NCI-H1092 (cell line): ENCODE measurements at regions not wholly inside any gene's neighbourhood (a gene's known extent, or its start where the extent isn't known, plus 50 kb on each side); places are given as distances from the start of the nearest gene placed in this dataset.
"Not testable (repeated sequence)": the region's sequence is repeated elsewhere in the genome, so short reads cannot be mapped to it uniquely, and the experiment has no call there.

Experiments
- DNase-seq: peaks from one replicate; lab custom pipeline; 2025; lab: John Stamatoyannopoulos, UW

DNA sequence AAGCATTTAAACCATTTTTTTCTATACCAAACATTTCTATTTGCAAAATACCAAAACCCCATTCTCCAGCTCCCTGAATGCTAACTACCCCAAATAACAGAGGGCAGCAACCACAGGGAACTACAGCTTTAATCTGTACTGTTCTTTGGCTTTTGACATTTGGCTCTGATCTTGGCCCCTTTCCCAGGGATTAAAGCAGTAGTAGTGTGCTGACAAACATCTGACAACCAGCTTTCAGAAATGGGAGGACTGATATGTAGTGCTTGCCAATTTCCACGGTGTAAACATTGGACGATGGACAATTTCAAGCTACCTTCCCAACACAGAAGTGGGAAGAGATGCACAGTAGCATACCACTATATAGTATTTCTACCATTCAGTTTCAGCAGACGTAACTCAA, 88.4 kb upstream of the TEAD1 start:
- peak; percentile 39 for DNase-seq

DNA sequence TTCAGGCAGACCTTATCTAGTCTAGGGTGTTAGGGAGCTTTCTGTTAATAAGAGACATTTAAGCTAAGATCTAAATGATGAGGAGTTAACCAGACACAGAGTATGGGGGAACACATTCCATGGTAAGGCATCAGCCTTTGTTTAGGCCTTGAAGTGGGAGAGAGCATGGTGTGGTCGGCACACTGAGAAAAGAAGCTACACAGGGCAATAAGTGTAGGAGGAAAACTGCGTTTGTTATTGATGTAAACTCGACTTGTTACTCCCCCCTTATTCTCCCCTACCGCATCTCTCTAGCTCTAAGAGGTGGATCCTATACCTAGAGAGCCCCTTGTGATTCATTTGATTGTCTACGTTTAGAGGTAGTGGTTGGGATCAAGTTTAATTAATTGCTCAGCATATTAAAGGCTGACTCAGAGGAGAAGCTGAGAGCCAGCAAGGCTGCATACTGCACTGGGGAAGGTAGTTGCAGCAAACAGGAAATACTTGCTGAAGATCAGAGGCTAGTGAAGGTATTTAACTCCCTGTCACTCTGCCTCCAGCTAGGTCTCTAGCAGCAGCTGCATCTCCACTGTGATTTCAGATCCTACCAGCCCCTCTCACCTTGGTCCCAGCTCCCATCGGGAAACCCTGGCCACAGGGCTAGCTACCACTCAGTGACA, 86.8 kb upstream of the TEAD1 start:
- no peak for DNase-seq

GRCh38 chr11:12591706-12592105, 82.5 kb upstream of the TEAD1 start:
- DNase-seq, result no peak

- DNase-seq, result no peak
These were observed 81.9 kb upstream of the TEAD1 start for GRCh38 chr11:12592283-12592682.

GRCh38 chr11:12595089-12595847, 79.0 kb upstream of the TEAD1 start:
- not testable (repeated sequence) for DNase-seq

DNA sequence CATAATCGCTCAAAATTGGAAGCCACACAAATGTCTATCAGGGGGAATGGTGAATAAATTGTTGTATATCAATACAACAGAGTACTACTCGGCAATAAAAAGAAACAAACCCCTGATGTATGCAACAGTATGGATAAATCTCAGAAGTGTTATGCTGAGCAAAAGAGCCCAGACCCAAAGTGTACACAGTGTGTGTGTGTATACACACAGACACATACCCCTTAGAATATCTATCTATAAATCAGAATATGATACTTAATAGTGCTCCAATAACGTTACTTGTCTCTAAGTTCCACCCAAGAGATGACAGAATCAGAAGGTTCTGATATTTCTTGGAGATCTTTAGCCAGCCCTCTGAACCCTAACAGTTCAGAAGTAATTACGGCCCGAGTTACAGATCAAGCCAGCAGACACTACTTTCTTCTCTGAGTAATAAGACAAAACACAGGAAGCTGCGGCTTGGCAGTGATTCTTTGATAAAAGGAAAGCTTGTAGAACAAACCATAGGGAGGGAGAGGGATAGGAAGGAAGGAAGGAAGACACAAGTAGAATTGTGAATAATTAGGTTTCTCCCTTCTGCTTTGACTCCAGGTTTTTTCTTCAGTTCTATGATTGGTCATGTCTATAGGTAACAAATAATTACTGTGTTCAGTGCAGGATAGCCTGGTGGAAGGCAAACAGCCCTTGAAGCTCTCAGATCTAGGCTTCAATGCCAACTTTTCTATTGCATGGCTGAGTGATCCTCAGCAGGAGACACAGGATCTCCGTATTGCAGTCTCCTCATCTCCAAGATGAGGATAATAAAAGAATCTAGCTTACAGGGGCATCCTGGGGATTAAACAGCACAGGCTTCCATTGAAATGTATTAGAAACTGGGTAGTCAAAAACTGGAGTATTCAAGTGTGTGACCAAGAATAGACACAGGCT, 75.6 kb upstream of the TEAD1 start:
- peak; percentile 22 for DNase-seq

- peak; percentile 33 for DNase-seq
These were observed 74.6 kb upstream of the TEAD1 start for GRCh38 chr11:12599408-12600143.

GRCh38 chr11:12600829-12601228, 73.4 kb upstream of the TEAD1 start:
- DNase-seq, result no peak

- no peak for DNase-seq
These were observed 71.8 kb upstream of the TEAD1 start for GRCh38 chr11:12602421-12602820.

DNA sequence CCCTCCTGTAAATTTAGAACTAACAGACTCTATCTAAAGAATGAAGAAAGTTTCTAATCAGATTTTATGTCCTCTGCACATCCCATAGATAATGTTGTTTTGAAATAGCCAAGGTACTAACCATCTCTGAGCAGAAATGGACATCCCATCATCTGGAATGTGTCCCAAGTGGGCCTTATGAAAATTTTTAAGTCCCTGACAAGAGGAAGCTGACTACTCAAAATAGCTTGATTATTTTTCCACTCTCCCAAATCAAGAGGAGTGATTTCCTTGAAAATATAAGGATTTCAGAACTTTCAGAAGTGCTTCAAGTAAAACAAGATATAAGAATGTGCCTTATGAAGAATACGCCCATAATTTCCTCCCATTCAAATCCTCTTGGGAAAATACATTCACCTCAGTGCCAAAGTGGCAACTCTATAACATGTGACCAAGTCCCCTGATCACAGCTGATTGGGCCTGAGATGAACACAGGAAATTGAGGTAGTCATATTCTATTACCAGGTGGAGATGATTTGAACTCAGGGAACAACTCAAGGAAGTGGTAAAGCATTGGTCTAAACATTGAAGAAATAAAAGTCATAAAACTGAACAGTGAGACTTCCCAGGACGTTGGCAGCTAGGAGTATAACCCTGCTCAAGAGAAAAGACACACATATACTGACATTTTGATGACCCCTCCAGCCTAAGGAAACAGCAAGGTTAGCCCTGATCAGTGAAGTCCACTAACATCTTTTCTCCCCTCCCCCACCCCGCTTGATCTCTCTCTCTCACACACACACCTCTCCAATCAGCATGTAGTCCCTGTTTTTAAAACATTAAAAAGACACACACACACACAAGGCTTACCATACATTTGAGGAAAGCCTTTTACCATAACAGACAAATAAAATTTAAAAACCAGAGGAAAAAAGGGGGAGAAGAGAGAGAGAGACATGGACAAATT, 70.8 kb upstream of the TEAD1 start:
- no peak for DNase-seq

- DNase-seq, result no peak
These were observed 69.6 kb upstream of the TEAD1 start for GRCh38 chr11:12604557-12605153.

- DNase-seq, result no peak
These were observed 67.6 kb upstream of the TEAD1 start for GRCh38 chr11:12606597-12606996.

GRCh38 chr11:12608678-12609077, 65.5 kb upstream of the TEAD1 start:
- DNase-seq, result not testable (repeated sequence)

- DNase-seq, result no peak
These were observed 62.9 kb upstream of the TEAD1 start for GRCh38 chr11:12611352-12611751.

DNA sequence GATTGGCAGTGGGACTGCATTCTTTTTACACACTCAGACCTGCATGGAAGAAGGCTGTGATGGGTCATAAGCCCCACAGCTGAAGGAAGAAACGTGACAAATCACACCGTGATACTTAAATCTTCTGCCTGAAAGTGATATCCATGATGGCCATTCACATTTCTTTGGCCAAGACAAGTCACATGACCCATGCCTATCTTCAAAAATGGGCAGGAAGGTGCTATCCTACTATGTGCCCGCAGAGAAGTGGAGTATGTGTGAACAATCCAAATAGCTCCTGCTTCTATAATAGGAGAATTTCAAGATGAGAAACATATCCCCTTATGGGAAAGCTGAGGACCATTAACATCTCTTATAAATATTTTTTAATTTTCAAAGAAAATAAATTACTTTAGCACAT, 56.6 kb upstream of the TEAD1 start:
- DNase-seq, result no peak

DNA sequence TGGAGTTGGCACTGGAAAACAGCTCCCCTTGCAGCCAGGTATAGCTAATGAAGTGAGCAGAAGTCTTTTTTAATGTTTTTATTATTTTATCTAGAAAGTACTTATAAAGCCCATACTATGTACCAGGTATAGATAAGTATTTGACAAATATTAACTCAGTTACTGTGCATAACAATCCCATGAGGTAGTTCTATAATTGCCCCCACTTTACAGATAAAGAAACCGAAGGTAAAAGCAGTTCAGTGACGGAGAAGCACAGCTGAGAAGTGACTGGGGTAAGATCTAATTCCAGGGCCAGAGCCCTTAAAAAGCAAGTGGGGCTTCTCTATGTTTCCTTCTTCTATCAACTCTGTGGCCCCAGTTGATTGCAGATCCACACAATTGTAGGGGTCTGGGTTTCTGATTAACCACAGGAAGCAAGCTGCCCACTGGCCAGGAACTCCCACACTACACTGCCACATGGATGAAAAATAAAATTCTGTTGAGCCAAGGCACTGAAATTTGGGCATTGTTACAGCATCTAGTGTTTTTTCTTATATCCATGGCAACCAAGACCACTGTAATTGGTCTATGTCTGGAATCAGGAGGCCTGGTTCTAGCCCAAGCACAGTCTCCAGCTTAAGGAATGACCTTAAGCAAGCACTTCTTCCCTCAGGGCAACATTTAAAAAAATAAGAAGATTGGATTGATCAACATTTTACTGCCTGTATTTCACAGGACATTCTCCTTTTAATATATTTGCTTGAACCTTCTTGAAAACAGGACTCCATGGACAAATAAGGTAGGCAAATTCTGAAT, 55.3 kb upstream of the TEAD1 start:
- DNase-seq, result no peak

- DNase-seq, result no peak
These were observed 50.4 kb upstream of the TEAD1 start for GRCh38 chr11:12623869-12624268.
